IMR-90 (cell line): ENCODE measurements at regions not wholly inside any gene's neighbourhood (a gene's known extent, or its start where the extent isn't known, plus 50 kb on each side); places are given as distances from the start of the nearest gene placed in this dataset.

Experiments used
- CEBPB ChIP-seq: IDR thresholded peaks from 2 replicates; pipeline ENCODE4 v1.6.1; 2012; ENCODE audit warnings: low read depth, low read length, improper control_type of control experiment
- CHD1 ChIP-seq: IDR thresholded peaks from 2 replicates; pipeline ENCODE4 v1.6.1; 2012; ENCODE audit warnings: low read depth, low read length, improper control_type of control experiment
- FOS ChIP-seq: fragments of 150-350 bp; IDR thresholded peaks from 2 replicates; pipeline ENCODE4 v1.6.1; 2016; ENCODE audit warnings: low read depth, low read length
- MXI1 ChIP-seq: IDR thresholded peaks from 2 replicates; pipeline ENCODE4 v1.6.1; 2012; ENCODE audit warnings: low read depth, mild to moderate bottlenecking, low read length, moderate library complexity, borderline replicate concordance
- POLR2A ChIP-seq: IDR thresholded peaks from 2 replicates; pipeline ENCODE4 v1.6.1; 2012; ENCODE audit warnings: mild to moderate bottlenecking, low read depth, low read length
- RCOR1 ChIP-seq: IDR thresholded peaks from 2 replicates; pipeline ENCODE4 v1.6.1; 2012; ENCODE audit warnings: mild to moderate bottlenecking, low read length, improper control_type of control experiment; ENCODE audit not compliant: insufficient replicate concordance
- SMC3 ChIP-seq: fragments of 150-350 bp; IDR thresholded peaks from 2 replicates; pipeline ENCODE4 v1.6.1; 2016; ENCODE audit warnings: low read depth, mild to moderate bottlenecking, antibody characterized with exemption, low read length, moderate library complexity
- TF ChIP-seq, protein P1 (sequence below): conservative IDR thresholded peaks from 2 replicates; pipeline ENCODE4 v1.5.1; 2012; ENCODE audit warnings: mild to moderate bottlenecking, low read depth, low read length, improper control_type of control experiment
- TF ChIP-seq, protein P2 (sequence below): fragments of 150-350 bp; IDR thresholded peaks from 2 replicates; pipeline ENCODE4 v1.6.1; 2017; ENCODE audit warnings: mild to moderate bottlenecking, antibody characterized with exemption, low read length, low read depth

DNA sequence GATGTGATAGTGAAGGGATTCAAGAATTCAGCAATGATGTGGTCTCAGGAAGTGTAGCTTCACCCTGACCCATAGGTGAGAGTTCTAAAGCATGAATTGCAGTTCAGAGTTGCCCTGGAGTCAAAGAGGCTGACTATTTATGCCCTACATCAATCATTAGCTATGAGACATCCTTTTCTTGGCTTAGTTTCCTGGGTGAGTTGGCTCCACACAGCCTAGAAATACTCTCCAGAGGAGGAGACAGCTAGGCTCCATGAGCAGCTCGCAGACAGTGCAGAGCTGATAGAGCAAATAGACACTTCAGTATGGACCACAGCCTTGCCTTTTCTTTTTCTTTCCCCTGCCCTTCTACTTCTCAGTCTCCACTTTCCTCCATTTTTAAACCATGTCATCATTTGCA is 1651.8 kb downstream of the MAT2B start:
- TF ChIP-seq POLR2A (no peak), CEBPB (no peak), MXI1 (no peak), CHD1 (no peak), RCOR1 (no peak), SMC3 (no peak), FOS (no peak)
- TF ChIP-seq, protein P1, sequence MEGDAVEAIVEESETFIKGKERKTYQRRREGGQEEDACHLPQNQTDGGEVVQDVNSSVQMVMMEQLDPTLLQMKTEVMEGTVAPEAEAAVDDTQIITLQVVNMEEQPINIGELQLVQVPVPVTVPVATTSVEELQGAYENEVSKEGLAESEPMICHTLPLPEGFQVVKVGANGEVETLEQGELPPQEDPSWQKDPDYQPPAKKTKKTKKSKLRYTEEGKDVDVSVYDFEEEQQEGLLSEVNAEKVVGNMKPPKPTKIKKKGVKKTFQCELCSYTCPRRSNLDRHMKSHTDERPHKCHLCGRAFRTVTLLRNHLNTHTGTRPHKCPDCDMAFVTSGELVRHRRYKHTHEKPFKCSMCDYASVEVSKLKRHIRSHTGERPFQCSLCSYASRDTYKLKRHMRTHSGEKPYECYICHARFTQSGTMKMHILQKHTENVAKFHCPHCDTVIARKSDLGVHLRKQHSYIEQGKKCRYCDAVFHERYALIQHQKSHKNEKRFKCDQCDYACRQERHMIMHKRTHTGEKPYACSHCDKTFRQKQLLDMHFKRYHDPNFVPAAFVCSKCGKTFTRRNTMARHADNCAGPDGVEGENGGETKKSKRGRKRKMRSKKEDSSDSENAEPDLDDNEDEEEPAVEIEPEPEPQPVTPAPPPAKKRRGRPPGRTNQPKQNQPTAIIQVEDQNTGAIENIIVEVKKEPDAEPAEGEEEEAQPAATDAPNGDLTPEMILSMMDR: no peak
- TF ChIP-seq, protein P2, sequence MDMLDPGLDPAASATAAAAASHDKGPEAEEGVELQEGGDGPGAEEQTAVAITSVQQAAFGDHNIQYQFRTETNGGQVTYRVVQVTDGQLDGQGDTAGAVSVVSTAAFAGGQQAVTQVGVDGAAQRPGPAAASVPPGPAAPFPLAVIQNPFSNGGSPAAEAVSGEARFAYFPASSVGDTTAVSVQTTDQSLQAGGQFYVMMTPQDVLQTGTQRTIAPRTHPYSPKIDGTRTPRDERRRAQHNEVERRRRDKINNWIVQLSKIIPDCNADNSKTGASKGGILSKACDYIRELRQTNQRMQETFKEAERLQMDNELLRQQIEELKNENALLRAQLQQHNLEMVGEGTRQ: no peak
